Panc1 (cell line): ENCODE measurements at regions not wholly inside any gene's neighbourhood (a gene's known extent, or its start where the extent isn't known, plus 50 kb on each side); places are given as distances from the start of the nearest gene placed in this dataset.
"Not testable (repeated sequence)": the region's sequence is repeated elsewhere in the genome, so short reads cannot be mapped to it uniquely, and the experiment has no call there.

Experiments used
- ATAC-seq: fragments of 200-7000 bp; cut with Tn5 transposase; 2 replicates; pipeline ENCODE4 v1.9.1; 2020; ENCODE audit warnings: mild to moderate bottlenecking, moderate library complexity
- BruUV-seq: library from RNA; stranded (reverse); fragments of 400-500 nt; replicated peaks from 2 replicates; lab custom pipeline; 2021; lab: Mats Ljungman, UMichigan
- CTCF ChIA-PET: fragments of 300-600 bp; sonication (Branson Sonifier 250); formaldehyde crosslinking; loops from one replicate; lab custom pipeline; 2022; ENCODE audit warnings: antibody characterized with exemption; lab: Charles Lee
- POLR2A ChIA-PET: fragments of 300-600 bp; sonication (Branson Sonifier 250); formaldehyde crosslinking; loops from one replicate; lab custom pipeline; 2022; ENCODE audit warnings: antibody characterized with exemption; lab: Charles Lee
- DNase-seq: peaks from one replicate; pipeline ENCODE4 v3.0.0-alpha.2; 2010; ENCODE audit warnings: low read depth, low spot score
- H3K27ac ChIP-seq: 2 replicates; pipeline ENCODE4 v1.5.1; 2011; ENCODE audit warnings: mild to moderate bottlenecking, low read length, inconsistent platforms
- H3K27me3 ChIP-seq: fragments of 200-500 bp; sonication (Bioruptor generic); 2 replicates; pipeline ENCODE4 v1.6.0; 2014; ENCODE audit warnings: low read length, inconsistent platforms; ENCODE audit not compliant: control insufficient read depth, insufficient read depth
- H3K36me3 ChIP-seq: fragments of 200-500 bp; sonication (Bioruptor generic); 2 replicates; pipeline ENCODE4 v1.5.1; 2014; ENCODE audit warnings: inconsistent platforms, mild to moderate bottlenecking, low read length, moderate library complexity; ENCODE audit not compliant: control insufficient read depth, insufficient read depth
- H3K4me1 ChIP-seq: 2 replicates; pipeline ENCODE4 v1.5.1; 2011; ENCODE audit warnings: inconsistent platforms, mild to moderate bottlenecking, low read length, moderate library complexity; ENCODE audit not compliant: control insufficient read depth, insufficient read depth
- H3K4me3 ChIP-seq, 2 experiments: 2 replicates each; pipeline ENCODE4 v1.5.1; 2011 to 2012; ENCODE audit warnings: low read depth in 2 of 2, low read length in 2 of 2, mild to moderate bottlenecking in 2 of 2, inconsistent platforms in 1 of 2, moderate library complexity in 1 of 2
- H3K9me3 ChIP-seq: fragments of 200-500 bp; sonication (Bioruptor generic); 2 replicates; pipeline ENCODE4 v1.5.1; 2014; ENCODE audit warnings: low read depth, mild to moderate bottlenecking, inconsistent platforms, low read length, moderate library complexity; ENCODE audit not compliant: control insufficient read depth, insufficient read depth
- CTCF ChIP-seq: fragments of 450-650 bp; IDR thresholded peaks from 2 replicates; pipeline ENCODE4 v1.5.1; 2017; ENCODE audit warnings: mild to moderate bottlenecking
- POLR2AphosphoS5 ChIP-seq: IDR thresholded peaks from 2 replicates; pipeline ENCODE4 v1.6.1; 2012; ENCODE audit warnings: mild to moderate bottlenecking, low read depth, low read length, moderate library complexity
- SIN3A ChIP-seq: IDR thresholded peaks from 2 replicates; pipeline ENCODE4 v1.6.1; 2012; ENCODE audit warnings: low read depth, mild to moderate bottlenecking, low read length, moderate library complexity, borderline replicate concordance; ENCODE audit not compliant: insufficient read depth
- TCF7L2 ChIP-seq: IDR thresholded peaks from 2 replicates; pipeline ENCODE4 v1.6.1; 2011; ENCODE audit warnings: mild to moderate bottlenecking, low read depth, low read length, inconsistent platforms
- in situ Hi-C: cut with HindIII; loops from 2 replicates; pipeline ENCODE4 v1.10.0; 2016; ENCODE audit warnings: low sequenced_read_pairs, low pct_unique_long_range_greater_than_20kb
- intact Hi-C: fragments of 100-400 bp; cut with micrococcal nuclease; formaldehyde crosslinking; loops from one replicate; pipeline ENCODE4 v1.10.0; 2022; ENCODE audit not compliant: unreplicated experiment
- TF ChIP-seq, protein P1 (sequence below), 2 experiments: IDR thresholded peaks; 2 replicates each; pipeline ENCODE4 v1.6.1; 2011 to 2012; ENCODE audit warnings: low read depth in 2 of 2, control low read depth in 1 of 2, low read length in 1 of 2, mild to moderate bottlenecking in 1 of 2, moderate library complexity in 1 of 2; ENCODE audit not compliant: insufficient read depth in 1 of 2

GRCh38 chr2:183792165-183792924 lies 668.1 kb downstream of the NUP35 start:
- intact Hi-C loops, result not testable (repeated sequence)

DNA sequence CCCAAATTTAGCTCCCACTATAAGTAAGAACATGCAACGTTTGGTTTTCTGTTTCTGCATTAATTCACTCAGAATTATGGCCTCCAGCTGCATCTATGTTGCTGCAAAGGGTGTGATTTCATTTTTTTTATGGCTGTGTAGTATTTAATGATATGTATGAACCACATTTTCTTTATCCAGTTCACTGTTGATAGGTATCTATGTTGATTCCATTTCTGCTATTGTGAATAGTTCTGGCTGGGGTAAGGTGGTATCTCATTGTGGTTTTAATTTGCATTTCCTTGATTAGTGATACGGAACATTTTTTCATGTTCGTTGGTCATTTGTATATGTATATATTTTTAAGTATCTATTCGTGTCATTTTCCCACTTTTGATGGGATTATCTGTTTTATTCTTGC lies 674.3 kb downstream of the NUP35 start:
- H3K27ac ChIP-seq, result no peak overlapping the region
- H3K4me1 ChIP-seq, result no peaks in the 10 kb centered on the region
- ATAC-seq (no peak), DNase-seq (no peak)
- no peak for TF ChIP-seq SIN3A
- no peak for TF ChIP-seq CTCF
- no peak for TF ChIP-seq POLR2AphosphoS5
- no peak for TF ChIP-seq TCF7L2
- TF ChIP-seq, protein P1, sequence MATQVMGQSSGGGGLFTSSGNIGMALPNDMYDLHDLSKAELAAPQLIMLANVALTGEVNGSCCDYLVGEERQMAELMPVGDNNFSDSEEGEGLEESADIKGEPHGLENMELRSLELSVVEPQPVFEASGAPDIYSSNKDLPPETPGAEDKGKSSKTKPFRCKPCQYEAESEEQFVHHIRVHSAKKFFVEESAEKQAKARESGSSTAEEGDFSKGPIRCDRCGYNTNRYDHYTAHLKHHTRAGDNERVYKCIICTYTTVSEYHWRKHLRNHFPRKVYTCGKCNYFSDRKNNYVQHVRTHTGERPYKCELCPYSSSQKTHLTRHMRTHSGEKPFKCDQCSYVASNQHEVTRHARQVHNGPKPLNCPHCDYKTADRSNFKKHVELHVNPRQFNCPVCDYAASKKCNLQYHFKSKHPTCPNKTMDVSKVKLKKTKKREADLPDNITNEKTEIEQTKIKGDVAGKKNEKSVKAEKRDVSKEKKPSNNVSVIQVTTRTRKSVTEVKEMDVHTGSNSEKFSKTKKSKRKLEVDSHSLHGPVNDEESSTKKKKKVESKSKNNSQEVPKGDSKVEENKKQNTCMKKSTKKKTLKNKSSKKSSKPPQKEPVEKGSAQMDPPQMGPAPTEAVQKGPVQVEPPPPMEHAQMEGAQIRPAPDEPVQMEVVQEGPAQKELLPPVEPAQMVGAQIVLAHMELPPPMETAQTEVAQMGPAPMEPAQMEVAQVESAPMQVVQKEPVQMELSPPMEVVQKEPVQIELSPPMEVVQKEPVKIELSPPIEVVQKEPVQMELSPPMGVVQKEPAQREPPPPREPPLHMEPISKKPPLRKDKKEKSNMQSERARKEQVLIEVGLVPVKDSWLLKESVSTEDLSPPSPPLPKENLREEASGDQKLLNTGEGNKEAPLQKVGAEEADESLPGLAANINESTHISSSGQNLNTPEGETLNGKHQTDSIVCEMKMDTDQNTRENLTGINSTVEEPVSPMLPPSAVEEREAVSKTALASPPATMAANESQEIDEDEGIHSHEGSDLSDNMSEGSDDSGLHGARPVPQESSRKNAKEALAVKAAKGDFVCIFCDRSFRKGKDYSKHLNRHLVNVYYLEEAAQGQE (IDR thresholded peaks at IDR 0.05; ENCODE audit: insufficient read depth in 1 of 2, low read depth in 2 of 2, low read length in 1 of 2), result no peak
- ChIA-PET POLR2A (no interaction called here), CTCF (no interaction called here)
- H3K4me3 ChIP-seq, result no peak overlapping the region
- BruUV-seq, result no TSS peak
- intact Hi-C loops, result no loop called here
- in situ Hi-C loops, result no loop called here
- H3K9me3 ChIP-seq, result 0 out of 2 replicates have a peak, but pooled peaks cover 5% of the 10 kb centered on the region
- no peaks in the 10 kb centered on the region for H3K27me3 ChIP-seq
- H3K36me3 ChIP-seq, result no peaks in the 10 kb centered on the region

More at GRCh38 chr2:183792165-183792924, 668.1 kb downstream of the NUP35 start:
- H3K36me3 ChIP-seq, H3K27ac ChIP-seq, H3K4me3 ChIP-seq, H3K9me3 ChIP-seq, H3K4me1 ChIP-seq, H3K27me3 ChIP-seq, DNase-seq, POLR2A ChIA-PET, ATAC-seq, BruUV-seq, CTCF ChIA-PET, in situ Hi-C loops: not testable (repeated sequence)

GRCh38 chr2:183799761-183800160 lies 675.5 kb downstream of the NUP35 start:
- ATAC-seq (no peak), DNase-seq (no peak)
- no peak for TF ChIP-seq CTCF
- TF ChIP-seq, protein P1 (IDR thresholded peaks at IDR 0.05; ENCODE audit: insufficient read depth in 1 of 2, low read depth in 2 of 2, low read length in 1 of 2), result no peak
- TF ChIP-seq POLR2AphosphoS5, result no peak
- no peak for TF ChIP-seq SIN3A
- no peak for TF ChIP-seq TCF7L2
- Histone ChIP-seq H3K4me3 (no peak overlapping the region), H3K36me3 (no peaks in the 10 kb centered on the region), H3K9me3 (0 out of 2 replicates have a peak, but pooled peaks cover 5% of the 10 kb centered on the region), H3K4me1 (no peaks in the 10 kb centered on the region), H3K27me3 (no peaks in the 10 kb centered on the region), H3K27ac (no peak overlapping the region)
- intact Hi-C loops (no loop called here), in situ Hi-C loops (no loop called here)
- CTCF ChIA-PET, result no interaction called here
- POLR2A ChIA-PET, result no interaction called here
- BruUV-seq, result no TSS peak
